Liver (tissue), 3 donors: ENCODE measurements at regions not wholly inside any gene's neighbourhood (a gene's known extent, or its start where the extent isn't known, plus 50 kb on each side); places are given as distances from the start of the nearest gene placed in this dataset.

Experiments used
- HNF4G ChIP-seq: IDR thresholded peaks from 2 replicates; pipeline ENCODE4 v1.6.1; 2016; ENCODE audit warnings: antibody characterized with exemption
- TF ChIP-seq, protein P1 (sequence below): fragments of 150-350 bp; IDR thresholded peaks from 2 replicates; pipeline ENCODE4 v1.5.1; 2017; ENCODE audit warnings: improper control_type of control experiment, low read depth, low read length; ENCODE audit not compliant: missing input control
- TF ChIP-seq, protein P2 (sequence below): IDR thresholded peaks from 2 replicates; pipeline ENCODE4 v1.6.1; 2016; ENCODE audit warnings: antibody characterized with exemption
- donor health status: healthy.
- donor health status: healthy.

DNA sequence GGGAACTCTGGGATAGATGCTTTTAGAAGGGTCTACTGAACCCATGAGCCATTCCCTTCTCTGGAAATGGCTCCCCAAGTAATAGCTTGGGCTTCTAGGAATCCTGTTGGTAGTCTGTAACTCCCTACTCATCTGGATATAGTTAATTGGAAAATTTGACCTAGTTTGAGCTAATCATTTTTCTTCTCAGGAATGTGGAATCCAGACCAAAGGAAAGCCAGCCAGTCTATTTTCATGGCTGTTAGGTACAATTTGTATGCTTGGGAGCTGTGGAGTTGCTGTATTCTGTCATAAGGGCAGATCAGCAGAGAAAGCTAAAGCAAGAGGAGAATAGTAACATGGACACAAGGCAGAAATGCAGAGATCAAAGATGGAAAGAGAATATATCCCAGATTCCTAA, 71.6 kb upstream of the C1GALT1 start:
- TF ChIP-seq, protein P1, sequence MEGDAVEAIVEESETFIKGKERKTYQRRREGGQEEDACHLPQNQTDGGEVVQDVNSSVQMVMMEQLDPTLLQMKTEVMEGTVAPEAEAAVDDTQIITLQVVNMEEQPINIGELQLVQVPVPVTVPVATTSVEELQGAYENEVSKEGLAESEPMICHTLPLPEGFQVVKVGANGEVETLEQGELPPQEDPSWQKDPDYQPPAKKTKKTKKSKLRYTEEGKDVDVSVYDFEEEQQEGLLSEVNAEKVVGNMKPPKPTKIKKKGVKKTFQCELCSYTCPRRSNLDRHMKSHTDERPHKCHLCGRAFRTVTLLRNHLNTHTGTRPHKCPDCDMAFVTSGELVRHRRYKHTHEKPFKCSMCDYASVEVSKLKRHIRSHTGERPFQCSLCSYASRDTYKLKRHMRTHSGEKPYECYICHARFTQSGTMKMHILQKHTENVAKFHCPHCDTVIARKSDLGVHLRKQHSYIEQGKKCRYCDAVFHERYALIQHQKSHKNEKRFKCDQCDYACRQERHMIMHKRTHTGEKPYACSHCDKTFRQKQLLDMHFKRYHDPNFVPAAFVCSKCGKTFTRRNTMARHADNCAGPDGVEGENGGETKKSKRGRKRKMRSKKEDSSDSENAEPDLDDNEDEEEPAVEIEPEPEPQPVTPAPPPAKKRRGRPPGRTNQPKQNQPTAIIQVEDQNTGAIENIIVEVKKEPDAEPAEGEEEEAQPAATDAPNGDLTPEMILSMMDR = no peak
- TF ChIP-seq, protein P2, sequence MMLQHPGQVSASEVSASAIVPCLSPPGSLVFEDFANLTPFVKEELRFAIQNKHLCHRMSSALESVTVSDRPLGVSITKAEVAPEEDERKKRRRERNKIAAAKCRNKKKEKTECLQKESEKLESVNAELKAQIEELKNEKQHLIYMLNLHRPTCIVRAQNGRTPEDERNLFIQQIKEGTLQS = no peak
- no peak for TF ChIP-seq HNF4G
